B cell (primary cell): ENCODE measurements at regions not wholly inside any gene's neighbourhood (a gene's known extent, or its start where the extent isn't known, plus 50 kb on each side); places are given as distances from the start of the nearest gene placed in this dataset.

ENCODE experiments used
- CTCF ChIP-seq: fragments of 200-600 bp; IDR thresholded peaks from one replicate; pipeline ENCODE4 v1.8.0; 2022; ENCODE audit warnings: antibody characterized with exemption, mild to moderate bottlenecking
- EZH2 ChIP-seq: IDR thresholded peaks from 2 replicates; pipeline ENCODE4 v1.6.1; 2012; ENCODE audit warnings: borderline replicate concordance, low read depth, mild to moderate bottlenecking, moderate library complexity, low read length; ENCODE audit not compliant: insufficient read depth, poor library complexity, severe bottlenecking

- no peak for TF ChIP-seq EZH2
- no peak for TF ChIP-seq CTCF
Observed at GRCh38 chr2:128491692-128492244, 173.1 kb upstream of the HS6ST1 start.
